ENCODE measurements at regions not wholly inside any gene's neighbourhood (a gene's known extent, or its start where the extent isn't known, plus 50 kb on each side); places are given as distances from the start of the nearest gene placed in this dataset.
A peak's percentile ranks its signal among the peaks of the same experiment; 100 is the strongest.

DNA sequence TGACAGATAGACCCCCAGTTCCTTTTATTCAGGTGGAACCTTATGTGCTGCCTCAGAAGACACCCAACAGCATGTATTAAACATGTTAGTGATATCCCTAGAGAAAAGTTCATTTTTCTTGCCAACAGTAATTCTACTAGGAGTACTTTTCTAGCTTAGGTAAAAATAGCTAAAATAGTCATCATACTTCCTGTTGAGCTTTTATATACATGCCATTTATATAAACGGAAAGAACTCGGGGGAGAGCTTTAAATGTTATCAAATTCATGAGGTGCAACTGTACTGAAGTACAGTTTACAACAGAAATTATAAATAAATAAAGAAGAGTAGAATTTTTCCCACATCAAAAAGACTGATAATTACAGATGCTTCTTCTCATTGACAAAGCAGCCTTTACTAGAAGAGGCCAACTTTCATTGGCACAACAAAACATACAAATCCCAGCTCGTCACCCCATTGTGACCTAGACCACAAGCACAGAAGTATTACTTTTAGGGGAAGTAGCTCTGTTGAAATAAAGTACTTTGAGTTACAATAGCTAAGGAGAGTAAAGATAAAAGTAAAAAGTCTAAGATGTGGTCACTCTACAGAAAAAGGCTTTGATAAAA lies 59.1 kb upstream of the POU2AF2 start:
- H3K9me3 ChIP-seq (ENCODE audit: control insufficient read depth, insufficient read depth, low read length), result no peaks in the 10 kb centered on the region
- H3K27me3 Mint-ChIP-seq (ENCODE audit: low read depth in 2 of 2), result peaks cover 3 to 16% of the 10 kb centered on the region in 2 donors
- ATAC-seq, result no peak
- no peak overlapping the region for H3K4me3 Mint-ChIP-seq
- H3K27ac ChIP-seq (ENCODE audit: low read length), result peak overlapping the region; percentile 39
- no CpG with 5 or more reads among the region's 3 CpGs for WGBS (ENCODE audit: insufficient coverage)
- intact Hi-C loops (cut with micrococcal nuclease), result no loop called here
- H3K4me1 Mint-ChIP-seq, result no peaks in the 10 kb centered on the region
- no peak for DNase-seq
- TF ChIP-seq, protein P1, sequence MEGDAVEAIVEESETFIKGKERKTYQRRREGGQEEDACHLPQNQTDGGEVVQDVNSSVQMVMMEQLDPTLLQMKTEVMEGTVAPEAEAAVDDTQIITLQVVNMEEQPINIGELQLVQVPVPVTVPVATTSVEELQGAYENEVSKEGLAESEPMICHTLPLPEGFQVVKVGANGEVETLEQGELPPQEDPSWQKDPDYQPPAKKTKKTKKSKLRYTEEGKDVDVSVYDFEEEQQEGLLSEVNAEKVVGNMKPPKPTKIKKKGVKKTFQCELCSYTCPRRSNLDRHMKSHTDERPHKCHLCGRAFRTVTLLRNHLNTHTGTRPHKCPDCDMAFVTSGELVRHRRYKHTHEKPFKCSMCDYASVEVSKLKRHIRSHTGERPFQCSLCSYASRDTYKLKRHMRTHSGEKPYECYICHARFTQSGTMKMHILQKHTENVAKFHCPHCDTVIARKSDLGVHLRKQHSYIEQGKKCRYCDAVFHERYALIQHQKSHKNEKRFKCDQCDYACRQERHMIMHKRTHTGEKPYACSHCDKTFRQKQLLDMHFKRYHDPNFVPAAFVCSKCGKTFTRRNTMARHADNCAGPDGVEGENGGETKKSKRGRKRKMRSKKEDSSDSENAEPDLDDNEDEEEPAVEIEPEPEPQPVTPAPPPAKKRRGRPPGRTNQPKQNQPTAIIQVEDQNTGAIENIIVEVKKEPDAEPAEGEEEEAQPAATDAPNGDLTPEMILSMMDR (IDR thresholded peaks at IDR 0.05), result no peak
- H3K4me1 ChIP-seq (ENCODE audit: control insufficient read depth, insufficient read depth, low read length), result no peaks in the 10 kb centered on the region
- no peaks in the 10 kb centered on the region for H3K36me3 ChIP-seq (ENCODE audit: control insufficient read depth, insufficient read depth, low read length)
- H3K9me3 Mint-ChIP-seq, result no peaks in the 10 kb centered on the region
- H3K27ac Mint-ChIP-seq, result no peak overlapping the region
- no peaks in the 10 kb centered on the region for H3K36me3 Mint-ChIP-seq
- no peaks in the 10 kb centered on the region for H3K27me3 ChIP-seq (ENCODE audit: control insufficient read depth, insufficient read depth, low read length)
- H3K4me3 ChIP-seq (ENCODE audit: low read length), result no peak overlapping the region

DNA sequence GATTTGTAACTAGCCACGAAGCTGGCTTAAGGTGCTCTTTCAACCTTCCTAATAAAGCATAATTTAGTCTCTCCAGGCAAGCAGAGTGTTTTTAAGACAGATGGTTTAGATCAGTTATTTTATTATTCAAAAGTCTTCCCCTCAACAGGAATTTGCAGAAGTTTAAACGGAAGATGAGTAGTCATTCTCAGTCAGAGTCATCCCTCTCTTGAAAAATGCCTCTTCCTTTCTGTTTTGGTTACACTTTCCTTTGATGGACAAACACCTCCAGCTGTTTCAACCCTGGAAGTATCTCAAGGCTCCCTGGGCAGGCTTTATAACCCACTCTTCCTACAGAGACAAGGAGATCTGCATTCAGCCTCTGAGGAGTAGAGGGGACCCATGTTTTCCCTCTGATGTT lies 60.3 kb upstream of the POU2AF2 start:
- TF ChIP-seq, protein P1 (IDR thresholded peaks at IDR 0.05), result no peak
- intact Hi-C loops (cut with micrococcal nuclease), result no loop called here
- Mint-ChIP-seq H3K4me3 (no peak overlapping the region), H3K9me3 (no peaks in the 10 kb centered on the region), H3K27ac (no peak overlapping the region), H3K4me1 (no peaks in the 10 kb centered on the region), H3K27me3 (ENCODE audit: low read depth in 2 of 2) (peaks cover under 1 to 16% of the 10 kb centered on the region in 2 donors), H3K36me3 (no peaks in the 10 kb centered on the region)
- Histone ChIP-seq H3K27ac (ENCODE audit: low read length) (peak overlapping the region; percentile 37), H3K27me3 (ENCODE audit: control insufficient read depth, insufficient read depth, low read length) (no peaks in the 10 kb centered on the region), H3K36me3 (ENCODE audit: control insufficient read depth, insufficient read depth, low read length) (no peaks in the 10 kb centered on the region), H3K4me3 (ENCODE audit: low read length) (no peak overlapping the region), H3K9me3 (ENCODE audit: control insufficient read depth, insufficient read depth, low read length) (no peaks in the 10 kb centered on the region), H3K4me1 (ENCODE audit: control insufficient read depth, insufficient read depth, low read length) (no peaks in the 10 kb centered on the region)
- DNase-seq (no peak), ATAC-seq (no peak)
- WGBS (ENCODE audit: insufficient coverage), result 14% methylated on average over 1 of the region's 2 CpGs

DNA sequence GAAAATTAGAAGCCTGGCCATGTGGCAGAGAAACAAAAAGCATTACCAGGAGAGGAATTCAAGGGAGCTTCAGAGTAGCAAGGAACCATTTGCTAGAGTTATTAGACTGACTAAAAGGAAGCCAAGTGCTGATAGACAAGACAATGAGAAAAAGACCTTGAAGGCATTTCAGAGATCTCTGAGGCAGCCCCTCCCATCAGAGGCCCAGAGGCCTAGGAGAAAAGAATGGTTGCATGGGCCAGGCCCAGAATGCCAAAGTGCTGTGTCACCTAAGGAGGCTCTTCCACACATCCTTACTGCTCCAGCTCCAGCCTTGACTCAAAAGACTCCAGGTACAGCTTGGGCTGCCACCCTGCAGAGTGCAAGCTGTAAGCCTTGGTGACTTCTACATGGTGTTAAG lies 61.8 kb upstream of the POU2AF2 start:
- no peak overlapping the region for H3K4me3 ChIP-seq (ENCODE audit: low read length)
- H3K27me3 ChIP-seq (ENCODE audit: control insufficient read depth, insufficient read depth, low read length), result no peaks in the 10 kb centered on the region
- intact Hi-C loops (cut with micrococcal nuclease), result no loop called here
- Mint-ChIP-seq H3K27me3 (ENCODE audit: low read depth in 2 of 2) (peaks cover 2 to 16% of the 10 kb centered on the region in 2 donors), H3K36me3 (no peaks in the 10 kb centered on the region), H3K9me3 (no peaks in the 10 kb centered on the region), H3K4me1 (no peaks in the 10 kb centered on the region), H3K4me3 (no peak overlapping the region), H3K27ac (no peak overlapping the region)
- no peak overlapping the region for H3K27ac ChIP-seq (ENCODE audit: low read length)
- no peak for DNase-seq
- no peak for ATAC-seq
- TF ChIP-seq, protein P1 (IDR thresholded peaks at IDR 0.05), result no peak
- H3K36me3 ChIP-seq (ENCODE audit: control insufficient read depth, insufficient read depth, low read length), result no peaks in the 10 kb centered on the region
- H3K4me1 ChIP-seq (ENCODE audit: control insufficient read depth, insufficient read depth, low read length), result no peaks in the 10 kb centered on the region
- no peaks in the 10 kb centered on the region for H3K9me3 ChIP-seq (ENCODE audit: control insufficient read depth, insufficient read depth, low read length)
